HepG2 (cell line): ENCODE measurements at regions not wholly inside any gene's neighbourhood (a gene's known extent, or its start where the extent isn't known, plus 50 kb on each side); places are given as distances from the start of the nearest gene placed in this dataset.

Experiments used
- CTCF ChIP-seq: sonication (generic); formaldehyde crosslinking; IDR thresholded peaks from 2 replicates; pipeline ENCODE4 v1.5.0; 2020; ENCODE audit warnings: mild to moderate bottlenecking, missing genetic modification reagents, moderate library complexity
- NFYC ChIP-seq: IDR thresholded peaks from 2 replicates; pipeline ENCODE4 v1.6.1; 2016; ENCODE audit warnings: missing genetic modification reagents, missing compliant biosample characterization
- PLSCR1 ChIP-seq: sonication (generic); formaldehyde crosslinking; IDR thresholded peaks from 2 replicates; pipeline ENCODE4 v1.5.0; 2020; ENCODE audit warnings: missing genetic modification reagents, mild to moderate bottlenecking, borderline replicate concordance
- ZNF672 ChIP-seq: sonication (generic); formaldehyde crosslinking; IDR thresholded peaks from 2 replicates; pipeline ENCODE4 v1.8.1; 2022; ENCODE audit warnings: missing genetic modification reagents

GRCh38 chr12:84128117-84128991 lies 784.2 kb downstream of the SLC6A15 start:
- TF ChIP-seq CTCF, result no peak
- no peak for TF ChIP-seq PLSCR1 (CRISPR knock-in tag)
- TF ChIP-seq NFYC, result no peak
- TF ChIP-seq ZNF672 (CRISPR knock-in tag), result no peak
